ENCODE measurements at regions not wholly inside any gene's neighbourhood (a gene's known extent, or its start where the extent isn't known, plus 50 kb on each side); places are given as distances from the start of the nearest gene placed in this dataset.

DNA sequence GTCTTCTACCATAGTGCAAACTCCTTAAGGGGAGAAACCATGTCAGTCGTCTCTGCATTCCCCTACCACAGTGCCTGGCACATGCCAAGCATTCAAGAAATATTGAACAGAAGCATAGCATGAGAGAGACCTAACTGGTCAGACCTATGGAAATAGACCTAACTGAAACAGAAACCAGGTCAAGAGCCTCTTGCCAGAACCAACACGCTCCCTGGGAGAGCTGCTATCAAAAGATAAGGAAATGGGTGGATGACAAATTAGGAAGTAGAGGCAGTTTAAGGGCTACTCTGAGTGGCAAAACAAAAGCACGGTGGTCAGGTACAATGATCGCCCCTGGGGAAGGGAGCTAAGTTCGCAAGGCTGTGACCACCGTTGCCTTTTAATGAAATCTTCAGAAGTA is 66.0 kb upstream of the SMIM15 start:
- Histone ChIP-seq H3K4me1 (ENCODE audit: control insufficient read depth, extremely low read depth, insufficient read depth, low read length) (peaks cover 2% of the 10 kb centered on the region), H3K27me3 (ENCODE audit: control insufficient read depth, insufficient read depth, low read length) (no peaks in the 10 kb centered on the region), H3K4me2 (ENCODE audit: extremely low read depth, insufficient read depth, low read length) (no peak overlapping the region), H4K20me1 (ENCODE audit: control insufficient read depth, extremely low read depth, insufficient read depth, low read length) (no peaks in the 10 kb centered on the region), H3K36me3 (ENCODE audit: control insufficient read depth, insufficient read depth, low read length) (no peaks in the 10 kb centered on the region), H3K9ac (ENCODE audit: insufficient read depth, low read length) (no peak overlapping the region), H3K4me3 (replicated peaks in 1 of 4; ENCODE audit: control extremely low read depth in 1 of 4, insufficient read depth in 1 of 4, low read depth in 3 of 4, low read length in 4 of 4) (no peak overlapping the region), H3K27ac (ENCODE audit: insufficient read depth, low read length) (no peak overlapping the region), H3K79me2 (ENCODE audit: control insufficient read depth, insufficient read depth, low read length) (no peaks in the 10 kb centered on the region), H3K9me3 (ENCODE audit: control insufficient read depth, insufficient read depth, low read depth, low read length) (no peaks in the 10 kb centered on the region), H2AFZ (ENCODE audit: low read length) (no peak overlapping the region)
- TF ChIP-seq, protein P1, sequence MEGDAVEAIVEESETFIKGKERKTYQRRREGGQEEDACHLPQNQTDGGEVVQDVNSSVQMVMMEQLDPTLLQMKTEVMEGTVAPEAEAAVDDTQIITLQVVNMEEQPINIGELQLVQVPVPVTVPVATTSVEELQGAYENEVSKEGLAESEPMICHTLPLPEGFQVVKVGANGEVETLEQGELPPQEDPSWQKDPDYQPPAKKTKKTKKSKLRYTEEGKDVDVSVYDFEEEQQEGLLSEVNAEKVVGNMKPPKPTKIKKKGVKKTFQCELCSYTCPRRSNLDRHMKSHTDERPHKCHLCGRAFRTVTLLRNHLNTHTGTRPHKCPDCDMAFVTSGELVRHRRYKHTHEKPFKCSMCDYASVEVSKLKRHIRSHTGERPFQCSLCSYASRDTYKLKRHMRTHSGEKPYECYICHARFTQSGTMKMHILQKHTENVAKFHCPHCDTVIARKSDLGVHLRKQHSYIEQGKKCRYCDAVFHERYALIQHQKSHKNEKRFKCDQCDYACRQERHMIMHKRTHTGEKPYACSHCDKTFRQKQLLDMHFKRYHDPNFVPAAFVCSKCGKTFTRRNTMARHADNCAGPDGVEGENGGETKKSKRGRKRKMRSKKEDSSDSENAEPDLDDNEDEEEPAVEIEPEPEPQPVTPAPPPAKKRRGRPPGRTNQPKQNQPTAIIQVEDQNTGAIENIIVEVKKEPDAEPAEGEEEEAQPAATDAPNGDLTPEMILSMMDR (conservative IDR thresholded peaks at IDR 0.05 in 1 of 2, IDR thresholded peaks at IDR 0.05 in 1 of 2; ENCODE audit: low read depth in 1 of 2, low read length in 2 of 2) = no peak
- no peak for TF ChIP-seq EZH2 (IDR thresholded peaks at IDR 0.05; ENCODE audit: low read length, missing control alignments)
- DNase-seq (ENCODE audit: low read depth in 2 of 2) = peak in 1 of 2 donors; percentile 30

DNA sequence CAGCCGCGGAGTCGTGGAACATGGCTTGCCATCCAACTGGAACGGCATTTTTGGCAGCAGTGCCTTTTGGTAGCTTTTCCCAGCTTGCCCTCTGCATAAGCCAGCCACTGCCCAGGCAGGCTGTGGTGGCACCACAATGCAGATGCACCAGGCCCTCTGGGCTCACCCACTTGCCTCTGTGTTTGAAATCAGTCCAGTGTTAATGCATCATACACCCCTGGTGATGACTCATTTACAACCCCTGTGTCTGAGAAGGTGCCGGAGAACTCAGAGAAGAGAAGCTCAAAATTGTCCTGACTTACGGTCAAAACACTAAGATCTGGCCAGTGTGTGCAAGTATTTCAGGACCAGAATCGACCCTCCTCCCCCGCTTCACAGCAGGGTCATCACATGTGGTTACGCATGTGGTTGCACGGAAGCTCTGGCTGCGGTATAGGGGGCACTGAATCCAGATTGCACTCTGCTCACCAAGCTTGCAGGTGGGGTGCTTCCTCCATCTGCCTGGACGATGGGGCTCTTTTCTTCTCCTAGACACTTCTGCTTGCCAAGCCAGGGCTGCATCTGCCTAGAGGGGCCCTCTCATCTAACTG is 66.5 kb upstream of the SMIM15 start:
- Histone ChIP-seq H3K4me1 (ENCODE audit: control insufficient read depth, extremely low read depth, insufficient read depth, low read length) (peaks cover 2% of the 10 kb centered on the region), H3K9ac (ENCODE audit: insufficient read depth, low read length) (no peak overlapping the region), H3K27ac (ENCODE audit: insufficient read depth, low read length) (no peak overlapping the region), H3K27me3 (ENCODE audit: control insufficient read depth, insufficient read depth, low read length) (no peaks in the 10 kb centered on the region), H3K4me3 (replicated peaks in 1 of 4; ENCODE audit: control extremely low read depth in 1 of 4, insufficient read depth in 1 of 4, low read depth in 3 of 4, low read length in 4 of 4) (no peak overlapping the region), H3K79me2 (ENCODE audit: control insufficient read depth, insufficient read depth, low read length) (no peaks in the 10 kb centered on the region), H3K36me3 (ENCODE audit: control insufficient read depth, insufficient read depth, low read length) (no peaks in the 10 kb centered on the region), H4K20me1 (ENCODE audit: control insufficient read depth, extremely low read depth, insufficient read depth, low read length) (no peaks in the 10 kb centered on the region), H2AFZ (ENCODE audit: low read length) (no peak overlapping the region), H3K4me2 (ENCODE audit: extremely low read depth, insufficient read depth, low read length) (no peak overlapping the region), H3K9me3 (ENCODE audit: control insufficient read depth, insufficient read depth, low read depth, low read length) (no peaks in the 10 kb centered on the region)
- DNase-seq (ENCODE audit: low read depth in 2 of 2) = peak; percentile 13 to 82
- no peak for TF ChIP-seq EZH2 (IDR thresholded peaks at IDR 0.05; ENCODE audit: low read length, missing control alignments)
- TF ChIP-seq, protein P1 (conservative IDR thresholded peaks at IDR 0.05 in 1 of 2, IDR thresholded peaks at IDR 0.05 in 1 of 2; ENCODE audit: low read depth in 1 of 2, low read length in 2 of 2) = no peak

- DNase-seq (ENCODE audit: low read depth in 2 of 2) = no peak
- no peak overlapping the region for H3K9ac ChIP-seq (ENCODE audit: insufficient read depth, low read length)
- H3K4me3 ChIP-seq (replicated peaks in 1 of 4; ENCODE audit: control extremely low read depth in 1 of 4, insufficient read depth in 1 of 4, low read depth in 3 of 4, low read length in 4 of 4) = no peak overlapping the region
- peaks cover 2% of the 10 kb centered on the region for H3K4me1 ChIP-seq (ENCODE audit: control insufficient read depth, extremely low read depth, insufficient read depth, low read length)
- H4K20me1 ChIP-seq (ENCODE audit: control insufficient read depth, extremely low read depth, insufficient read depth, low read length) = no peaks in the 10 kb centered on the region
- H2AFZ ChIP-seq (ENCODE audit: low read length) = no peak overlapping the region
- no peaks in the 10 kb centered on the region for H3K36me3 ChIP-seq (ENCODE audit: control insufficient read depth, insufficient read depth, low read length)
- H3K27me3 ChIP-seq (ENCODE audit: control insufficient read depth, insufficient read depth, low read length) = no peaks in the 10 kb centered on the region
- H3K4me2 ChIP-seq (ENCODE audit: extremely low read depth, insufficient read depth, low read length) = no peak overlapping the region
- H3K9me3 ChIP-seq (ENCODE audit: control insufficient read depth, insufficient read depth, low read depth, low read length) = no peaks in the 10 kb centered on the region
- H3K27ac ChIP-seq (ENCODE audit: insufficient read depth, low read length) = no peak overlapping the region
- H3K79me2 ChIP-seq (ENCODE audit: control insufficient read depth, insufficient read depth, low read length) = no peaks in the 10 kb centered on the region
- no peak for TF ChIP-seq EZH2 (IDR thresholded peaks at IDR 0.05; ENCODE audit: low read length, missing control alignments)
- TF ChIP-seq, protein P1 (conservative IDR thresholded peaks at IDR 0.05 in 1 of 2, IDR thresholded peaks at IDR 0.05 in 1 of 2; ENCODE audit: low read depth in 1 of 2, low read length in 2 of 2) = no peak
These were observed 67.1 kb upstream of the SMIM15 start for GRCh38 chr5:61229416-61229815.
